Muscle of arm (tissue), 1 donor: ENCODE measurements at regions not wholly inside any gene's neighbourhood (a gene's known extent, or its start where the extent isn't known, plus 50 kb on each side); places are given as distances from the start of the nearest gene placed in this dataset.

ENCODE experiments used
- DNase-seq: peaks from one replicate; pipeline ENCODE4 v3.0.0-alpha.2; 2013

DNA sequence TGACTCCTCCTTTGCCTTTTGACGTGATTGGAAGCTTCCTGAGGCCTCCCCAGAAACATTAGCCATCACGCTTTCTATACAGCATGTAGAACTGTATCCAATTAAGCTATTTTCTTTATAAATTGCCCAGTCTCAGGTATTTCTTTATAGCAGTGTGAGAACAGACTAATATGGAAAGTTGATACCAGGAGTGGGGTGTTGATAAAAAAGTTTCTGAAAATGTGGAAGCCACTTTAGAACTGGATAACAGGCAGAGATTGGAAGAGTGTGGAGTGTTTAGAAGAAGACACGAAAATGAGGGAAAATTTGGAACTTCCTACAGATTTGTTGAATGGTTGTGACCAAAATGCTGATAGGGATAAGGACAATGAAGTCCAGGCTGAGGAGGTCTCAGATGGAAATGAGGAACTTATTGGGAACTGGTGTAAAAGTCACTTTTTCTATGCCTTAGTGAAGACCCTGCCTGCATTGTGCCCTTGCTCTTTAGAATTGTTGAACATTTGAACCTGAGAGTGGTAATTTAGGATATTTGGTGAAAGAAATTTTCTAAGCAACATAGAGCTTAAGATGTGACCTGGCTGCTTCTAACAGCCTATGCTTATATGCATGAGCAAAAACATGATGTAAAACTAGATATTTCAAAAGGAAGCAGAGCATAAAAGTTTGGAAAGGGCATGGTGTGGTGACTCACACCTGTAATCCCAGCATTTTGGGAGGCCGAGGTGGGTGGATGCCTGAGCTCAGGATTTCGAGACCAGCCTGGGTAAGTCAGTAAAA, 969.7 kb downstream of the DSC3 start:
- DNase-seq = no peak

GRCh38 chr18:30066288-30066687, 976.3 kb downstream of the DSC3 start:
- no peak for DNase-seq

GRCh38 chr18:30057398-30057797, 985.1 kb downstream of the DSC3 start:
- no peak for DNase-seq

DNA sequence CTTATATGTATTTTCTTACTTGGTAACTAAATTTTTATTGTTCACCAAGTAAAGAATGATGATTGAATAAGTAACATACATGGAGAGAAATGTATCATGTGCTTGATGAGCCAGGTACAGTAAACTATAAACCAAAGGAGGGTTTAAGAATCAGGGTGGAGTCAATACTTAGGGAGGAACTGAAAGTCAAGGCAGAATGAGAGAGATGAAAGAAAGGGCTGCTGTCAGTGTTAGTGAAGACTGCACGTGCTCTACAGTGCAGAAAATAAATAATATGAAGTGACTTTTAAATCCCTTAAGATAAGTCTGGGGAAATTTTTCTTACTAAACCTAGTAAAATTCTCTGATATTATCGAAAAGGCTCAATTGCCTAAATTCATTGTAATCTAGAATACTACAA, 986.0 kb downstream of the DSC3 start:
- no peak for DNase-seq

GRCh38 chr18:30044496-30044895, 998.0 kb downstream of the DSC3 start:
- DNase-seq = no peak

GRCh38 chr18:30039201-30039600, 1003.3 kb downstream of the DSC3 start:
- DNase-seq = no peak

- no peak for DNase-seq
These were observed 1007.7 kb downstream of the DSC3 start for GRCh38 chr18:30034818-30035217.

DNA sequence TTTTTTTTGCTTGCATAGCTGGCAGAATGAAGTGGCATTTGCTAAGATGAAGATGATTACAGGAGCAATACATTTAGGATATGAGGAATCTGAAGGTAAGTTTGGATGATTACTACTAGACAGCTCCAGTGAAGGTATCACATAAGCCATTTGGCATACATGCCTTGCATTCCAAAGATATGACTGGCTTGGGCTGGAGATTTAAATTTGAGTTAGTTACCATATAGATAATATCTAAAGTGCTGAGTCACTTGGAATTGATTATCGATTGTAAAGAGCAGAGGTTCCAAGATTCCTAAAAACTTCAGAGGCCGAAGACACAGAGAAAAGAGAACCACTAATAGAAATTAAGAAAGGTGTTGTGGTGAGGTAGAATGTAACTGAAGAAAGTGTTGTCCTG, 1026.4 kb downstream of the DSC3 start:
- DNase-seq = no peak

DNA sequence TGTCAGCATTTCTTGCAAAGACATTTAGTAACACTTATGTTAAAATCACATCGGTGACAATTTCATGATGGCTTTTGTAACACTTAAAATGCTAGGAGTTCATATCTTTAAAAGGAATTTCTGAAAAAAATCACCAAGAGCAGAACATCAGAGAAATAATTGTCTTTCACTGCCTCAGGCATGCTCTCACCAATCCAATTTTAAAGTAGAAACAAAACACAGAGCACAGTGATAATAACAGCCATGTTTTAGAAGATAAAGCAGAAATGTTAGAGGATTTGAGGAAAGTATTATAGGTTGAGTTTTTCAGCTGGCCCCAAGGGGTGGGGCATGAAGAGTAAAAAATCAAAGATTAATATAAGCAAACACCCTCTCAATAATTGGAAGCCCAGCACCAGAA, 1037.6 kb downstream of the DSC3 start:
- DNase-seq = no peak

GRCh38 chr18:29982218-29982617, 1060.3 kb downstream of the DSC3 start:
- no peak for DNase-seq

GRCh38 chr18:29979881-29980280, 1062.7 kb downstream of the DSC3 start:
- DNase-seq = peak; percentile 8

DNA sequence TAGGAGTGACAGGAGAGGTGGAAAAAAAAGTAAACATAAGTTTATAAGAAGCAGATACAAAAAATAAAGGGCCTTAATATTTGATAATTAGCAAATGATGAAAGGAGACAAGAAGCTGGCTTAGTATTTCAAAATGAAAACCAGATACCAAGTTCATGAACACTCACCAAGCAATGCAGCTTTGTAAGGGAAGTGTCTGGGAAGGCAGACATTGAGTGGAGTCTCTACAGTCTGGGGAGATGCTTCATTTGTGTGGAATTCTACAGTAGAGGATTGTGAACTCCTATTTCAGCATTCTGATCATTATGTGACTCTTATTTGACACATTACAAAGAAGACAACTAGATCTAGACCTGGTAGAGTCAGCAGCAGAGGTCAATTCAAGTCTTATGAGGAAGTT, 1072.7 kb downstream of the DSC3 start:
- DNase-seq = no peak

- DNase-seq = no peak
These were observed 1080.0 kb downstream of the DSC3 start for GRCh38 chr18:29962579-29962978.

DNA sequence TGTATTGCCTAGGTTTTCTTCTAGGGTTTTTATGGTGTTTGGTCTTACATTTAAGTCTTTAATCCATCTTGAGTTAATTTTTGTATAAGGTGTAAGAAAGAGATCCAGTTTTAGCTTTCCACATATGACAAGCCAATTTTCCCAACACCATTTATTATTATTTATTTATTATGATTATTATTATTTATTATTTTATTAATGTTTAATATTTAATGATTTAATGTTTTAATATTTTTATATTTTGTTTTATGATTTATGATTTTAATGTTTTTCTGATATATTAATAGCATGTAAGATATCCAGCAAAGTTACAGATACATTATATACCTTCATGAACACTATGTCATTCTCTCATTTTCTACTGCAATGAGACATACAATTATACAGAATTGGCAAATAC, 1082.0 kb downstream of the DSC3 start:
- no peak for DNase-seq

DNA sequence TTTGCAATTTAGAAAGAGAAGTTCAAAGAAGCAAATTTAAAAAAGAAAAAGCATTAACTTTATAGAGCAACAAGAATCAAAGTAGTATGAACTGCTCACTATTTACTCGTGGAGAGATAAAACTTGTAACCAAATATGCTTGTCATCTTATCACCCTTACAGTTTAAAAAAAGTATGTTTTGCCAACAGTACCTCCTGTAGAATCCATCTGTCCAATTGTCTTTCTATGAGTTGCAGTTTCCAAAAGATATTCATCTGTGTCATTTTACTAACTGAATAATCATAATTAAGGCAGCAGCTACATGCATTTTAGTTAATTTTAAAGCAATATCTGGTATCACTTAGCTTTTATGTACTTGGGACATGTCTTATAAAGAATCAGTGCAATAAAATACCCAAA, 1112.3 kb downstream of the DSC3 start:
- no peak for DNase-seq

- no peak for DNase-seq
These were observed 1114.5 kb downstream of the DSC3 start for GRCh38 chr18:29928081-29928480.

DNA sequence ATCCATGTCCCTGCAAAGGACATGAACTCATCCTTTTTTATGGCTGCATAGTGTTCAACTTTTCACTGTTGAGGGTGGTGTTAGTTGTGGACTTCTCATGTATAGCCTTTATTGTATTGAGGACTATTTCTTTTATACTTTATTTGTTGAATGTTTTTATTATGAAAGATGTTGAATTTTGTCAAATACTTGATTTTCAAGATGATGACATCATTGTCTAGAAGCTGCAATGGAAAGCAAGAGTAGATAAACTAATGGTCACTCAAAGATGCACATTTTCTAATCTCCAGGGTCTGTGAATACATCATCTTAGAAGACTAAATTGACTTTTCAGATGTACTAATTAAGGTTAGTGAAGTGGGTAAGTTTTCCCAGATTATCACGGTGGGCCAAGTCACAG, 1117.0 kb downstream of the DSC3 start:
- DNase-seq = no peak

- no peak for DNase-seq
These were observed 1130.2 kb downstream of the DSC3 start for GRCh38 chr18:29912351-29912750.

DNA sequence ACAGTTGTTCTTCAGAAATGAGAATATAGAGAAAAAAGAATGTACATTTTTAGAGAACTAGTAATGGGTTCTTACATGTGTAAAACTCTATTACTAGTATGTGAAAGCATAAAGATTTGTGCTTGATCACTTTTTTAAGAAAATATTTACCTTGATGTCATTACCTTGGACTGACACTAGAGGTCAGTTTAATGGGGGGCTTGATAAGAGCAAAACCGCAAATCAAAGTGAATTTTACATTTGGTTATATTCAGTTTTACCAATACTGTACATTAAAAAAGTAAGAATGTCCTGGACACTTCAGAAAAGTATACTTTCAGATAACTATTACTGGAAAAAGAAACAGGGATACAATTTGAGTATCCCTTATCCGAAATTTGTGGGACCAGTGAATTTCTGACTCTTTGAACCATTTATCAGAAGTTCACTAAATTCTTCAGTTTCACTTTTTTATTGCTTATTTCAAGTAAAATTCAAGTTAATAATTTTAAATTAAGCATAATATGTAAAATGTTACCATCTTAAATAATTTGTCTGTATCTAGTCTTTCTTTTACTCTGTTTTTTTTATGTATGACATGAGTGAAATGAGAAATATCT, 1149.5 kb downstream of the DSC3 start:
- no peak for DNase-seq

GRCh38 chr18:29883114-29883513, 1159.4 kb downstream of the DSC3 start:
- DNase-seq = no peak

- no peak for DNase-seq
These were observed 1159.9 kb downstream of the DSC3 start for GRCh38 chr18:29882620-29883019.

GRCh38 chr18:29879763-29880162, 1162.8 kb downstream of the DSC3 start:
- no peak for DNase-seq

GRCh38 chr18:29874519-29875098, 1167.9 kb downstream of the DSC3 start:
- no peak for DNase-seq

GRCh38 chr18:29873211-29873610, 1169.3 kb downstream of the DSC3 start:
- no peak for DNase-seq
